GM12892 (cell line): ENCODE measurements at regions not wholly inside any gene's neighbourhood (a gene's known extent, or its start where the extent isn't known, plus 50 kb on each side); places are given as distances from the start of the nearest gene placed in this dataset.

ENCODE experiments used
- POLR2A ChIP-seq: IDR thresholded peaks from 2 replicates; pipeline ENCODE4 v1.6.1; 2011; ENCODE audit warnings: low read depth, low read length, control low read depth
- POLR2AphosphoS5 ChIP-seq: IDR thresholded peaks from 2 replicates; pipeline ENCODE4 v1.6.1; 2011; ENCODE audit warnings: low read depth, low read length, control low read depth
- TAF1 ChIP-seq: IDR thresholded peaks from 2 replicates; pipeline ENCODE4 v1.6.1; 2011; ENCODE audit warnings: low read depth, mild to moderate bottlenecking, control low read depth, low read length, borderline replicate concordance

DNA sequence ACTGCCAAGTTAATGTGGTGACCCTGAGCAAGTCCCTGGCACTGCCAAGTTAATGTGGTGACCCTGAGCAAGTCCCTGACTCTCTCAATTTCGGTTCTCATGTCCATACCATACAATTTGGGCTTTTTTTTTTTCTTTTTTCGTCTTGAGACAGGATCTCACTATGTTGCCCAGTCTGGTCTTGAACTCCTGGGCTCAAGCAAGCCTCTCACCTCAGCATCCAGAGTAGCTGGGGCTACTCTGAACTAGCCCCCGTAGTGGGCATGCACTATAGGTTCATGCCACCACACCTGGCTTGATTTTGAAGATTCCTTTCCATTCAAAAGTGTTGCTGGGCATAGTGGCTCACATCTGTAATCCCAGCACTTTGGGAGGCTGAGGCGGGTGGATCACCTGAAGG is 100.0 kb upstream of the FOXP4 start:
- TF ChIP-seq TAF1 (no peak), POLR2AphosphoS5 (no peak), POLR2A (no peak)
